ENCODE measurements at regions not wholly inside any gene's neighbourhood (a gene's known extent, or its start where the extent isn't known, plus 50 kb on each side); places are given as distances from the start of the nearest gene placed in this dataset.

DNA sequence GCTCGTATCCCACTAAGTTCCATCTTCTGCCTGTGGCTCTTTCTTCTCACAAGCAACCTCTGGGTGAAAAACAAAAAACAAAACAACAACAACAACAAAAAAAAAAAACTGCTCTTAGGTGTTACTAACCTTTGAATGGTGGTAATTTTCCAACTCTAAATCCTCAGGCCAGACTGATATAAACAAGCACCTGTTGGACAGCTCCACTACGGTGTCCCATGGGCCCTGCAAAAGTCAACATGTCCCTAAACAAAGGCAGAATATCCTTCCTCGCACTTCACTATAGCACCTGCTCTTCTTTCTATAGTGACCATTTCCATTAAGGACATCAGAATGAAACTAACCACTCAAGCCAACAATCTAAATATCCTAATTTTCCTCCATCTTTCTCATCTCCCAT, 54.6 kb upstream of the PARM1 start:
- Mint-ChIP-seq H3K27me3 (no peaks in the 10 kb centered on the region), H3K27ac (no peak overlapping the region)
- ATAC-seq (ENCODE audit: low read depth in 2 of 2), result no peak

GRCh38 chr4:74875451-74875850, 57.5 kb upstream of the PARM1 start:
- no peaks in the 10 kb centered on the region for H3K4me1 ChIP-seq (ENCODE audit: control insufficient read depth, insufficient read depth, low read length, poor library complexity, severe bottlenecking)
- Mint-ChIP-seq H3K4me1 (no peaks in the 10 kb centered on the region), H3K27me3 (no peaks in the 10 kb centered on the region), H3K36me3 (no peaks in the 10 kb centered on the region), H3K27ac (no peak overlapping the region), H3K4me3 (no peak overlapping the region), H3K9me3 (peaks cover 0 to 2% (median 0%) of the 10 kb centered on the region in 7 donors)
- H3K4me3 ChIP-seq (ENCODE audit: low read depth, low read length), result no peak overlapping the region
- no peaks in the 10 kb centered on the region for H3K9me3 ChIP-seq (ENCODE audit: control insufficient read depth in 2 of 2, low read length in 2 of 2)
- H3K36me3 ChIP-seq (ENCODE audit: control insufficient read depth, insufficient read depth, low read length), result no peaks in the 10 kb centered on the region
- H3K27me3 ChIP-seq (ENCODE audit: control insufficient read depth, insufficient read depth, low read length), result no peaks in the 10 kb centered on the region
- DNase-seq, result no peak
- H3K27ac ChIP-seq (ENCODE audit: insufficient read depth, low read length, poor library complexity, severe bottlenecking), result no peak overlapping the region
- ATAC-seq (ENCODE audit: low read depth in 2 of 2), result no peak

More for the DNA sequence above, 54.6 kb upstream of the PARM1 start:
- Mint-ChIP-seq H3K4me1 (no peaks in the 10 kb centered on the region), H3K36me3 (no peaks in the 10 kb centered on the region), H3K9me3 (peaks cover 0 to 5% (median 2%) of the 10 kb centered on the region in 7 donors), H3K4me3 (no peak overlapping the region)
- DNase-seq, result no peak
- Histone ChIP-seq H3K27ac (ENCODE audit: insufficient read depth, low read length, poor library complexity, severe bottlenecking) (no peak overlapping the region), H3K4me3 (ENCODE audit: low read depth, low read length) (no peak overlapping the region), H3K9me3 (ENCODE audit: control insufficient read depth in 2 of 2, low read length in 2 of 2) (no peaks in the 10 kb centered on the region), H3K36me3 (ENCODE audit: control insufficient read depth, insufficient read depth, low read length) (no peaks in the 10 kb centered on the region), H3K4me1 (ENCODE audit: control insufficient read depth, insufficient read depth, low read length, poor library complexity, severe bottlenecking) (no peaks in the 10 kb centered on the region), H3K27me3 (ENCODE audit: control insufficient read depth, insufficient read depth, low read length) (no peaks in the 10 kb centered on the region)

DNA sequence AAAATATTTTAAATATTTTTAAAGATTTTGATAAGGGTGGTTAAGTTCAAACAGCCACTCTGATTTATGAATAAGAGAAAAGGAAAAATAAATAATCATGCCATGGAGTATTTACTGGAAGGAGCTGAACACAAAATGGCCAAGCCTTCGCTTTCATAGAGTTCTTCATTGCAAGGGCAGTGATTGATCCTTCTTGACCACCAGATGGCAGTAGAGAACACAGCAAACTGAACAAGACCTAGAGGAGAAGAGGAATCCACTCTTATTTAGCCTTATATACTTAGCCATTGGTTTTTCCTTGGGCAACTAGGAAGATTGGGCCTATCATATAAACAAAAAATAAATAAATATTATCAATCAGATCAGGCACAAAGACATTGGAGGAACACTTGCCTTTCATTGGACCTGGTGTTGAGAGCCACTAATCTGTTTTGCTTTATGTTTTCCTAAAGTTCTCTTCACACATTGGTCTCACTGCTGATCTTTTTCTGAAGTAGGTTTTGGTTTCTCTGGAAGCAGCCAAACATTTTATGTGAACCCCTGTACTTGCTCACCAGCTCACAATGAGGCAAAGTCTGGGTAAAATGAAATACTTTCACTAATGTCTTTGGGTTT, 58.1 kb upstream of the PARM1 start:
- Histone ChIP-seq H3K9me3 (ENCODE audit: control insufficient read depth in 2 of 2, low read length in 2 of 2) (no peaks in the 10 kb centered on the region), H3K4me3 (ENCODE audit: low read depth, low read length) (no peak overlapping the region), H3K36me3 (ENCODE audit: control insufficient read depth, insufficient read depth, low read length) (no peaks in the 10 kb centered on the region), H3K27me3 (ENCODE audit: control insufficient read depth, insufficient read depth, low read length) (no peaks in the 10 kb centered on the region), H3K27ac (ENCODE audit: insufficient read depth, low read length, poor library complexity, severe bottlenecking) (no peak overlapping the region), H3K4me1 (ENCODE audit: control insufficient read depth, insufficient read depth, low read length, poor library complexity, severe bottlenecking) (no peaks in the 10 kb centered on the region)
- ATAC-seq (ENCODE audit: low read depth in 2 of 2), result no peak
- Mint-ChIP-seq H3K9me3 (peaks cover 0 to 1% (median 0%) of the 10 kb centered on the region in 7 donors), H3K27me3 (no peaks in the 10 kb centered on the region), H3K4me3 (no peak overlapping the region), H3K36me3 (no peaks in the 10 kb centered on the region), H3K4me1 (no peaks in the 10 kb centered on the region), H3K27ac (no peak overlapping the region)
- DNase-seq, result peak in 2 of 3 donors; percentile 27 to 70

GRCh38 chr4:74873545-74874301, 59.2 kb upstream of the PARM1 start:
- no peaks in the 10 kb centered on the region for H3K9me3 ChIP-seq (ENCODE audit: control insufficient read depth in 2 of 2, low read length in 2 of 2)
- DNase-seq, result no peak
- H3K4me3 ChIP-seq (ENCODE audit: low read depth, low read length), result no peak overlapping the region
- H3K27ac Mint-ChIP-seq, result no peak overlapping the region
- no peaks in the 10 kb centered on the region for H3K36me3 ChIP-seq (ENCODE audit: control insufficient read depth, insufficient read depth, low read length)
- H3K27me3 ChIP-seq (ENCODE audit: control insufficient read depth, insufficient read depth, low read length), result peaks cover 2% of the 10 kb centered on the region
- no peaks in the 10 kb centered on the region for H3K4me1 Mint-ChIP-seq
- H3K4me1 ChIP-seq (ENCODE audit: control insufficient read depth, insufficient read depth, low read length, poor library complexity, severe bottlenecking), result no peaks in the 10 kb centered on the region
- no peak overlapping the region for H3K4me3 Mint-ChIP-seq
- no peaks in the 10 kb centered on the region for H3K27me3 Mint-ChIP-seq
- H3K36me3 Mint-ChIP-seq, result no peaks in the 10 kb centered on the region
- H3K27ac ChIP-seq (ENCODE audit: insufficient read depth, low read length, poor library complexity, severe bottlenecking), result no peak overlapping the region
- no peak for ATAC-seq (ENCODE audit: low read depth in 2 of 2)
- H3K9me3 Mint-ChIP-seq, result peaks cover 0 to 1% (median 0%) of the 10 kb centered on the region in 7 donors

- Mint-ChIP-seq H3K4me3 (no peak overlapping the region), H3K27me3 (no peaks in the 10 kb centered on the region), H3K9me3 (peaks cover 0 to 4% (median 1%) of the 10 kb centered on the region in 7 donors), H3K27ac (no peak overlapping the region), H3K4me1 (no peaks in the 10 kb centered on the region), H3K36me3 (no peaks in the 10 kb centered on the region)
- no peak for ATAC-seq (ENCODE audit: low read depth in 2 of 2)
- no peak for DNase-seq
- no peaks in the 10 kb centered on the region for H3K27me3 ChIP-seq (ENCODE audit: control insufficient read depth, insufficient read depth, low read length)
- no peaks in the 10 kb centered on the region for H3K9me3 ChIP-seq (ENCODE audit: control insufficient read depth in 2 of 2, low read length in 2 of 2)
- H3K27ac ChIP-seq (ENCODE audit: insufficient read depth, low read length, poor library complexity, severe bottlenecking), result no peak overlapping the region
- H3K4me3 ChIP-seq (ENCODE audit: low read depth, low read length), result no peak overlapping the region
- no peaks in the 10 kb centered on the region for H3K36me3 ChIP-seq (ENCODE audit: control insufficient read depth, insufficient read depth, low read length)
- H3K4me1 ChIP-seq (ENCODE audit: control insufficient read depth, insufficient read depth, low read length, poor library complexity, severe bottlenecking), result no peaks in the 10 kb centered on the region
These were observed 64.7 kb upstream of the BTC start for GRCh38 chr4:74858921-74859562.

- ATAC-seq (ENCODE audit: low read depth in 2 of 2) (no peak), DNase-seq (no peak)
- H3K27me3 Mint-ChIP-seq, result no peaks in the 10 kb centered on the region
- Histone ChIP-seq H3K27ac (ENCODE audit: insufficient read depth, low read length, poor library complexity, severe bottlenecking) (no peak overlapping the region), H3K4me3 (ENCODE audit: low read depth, low read length) (no peak overlapping the region), H3K4me1 (ENCODE audit: control insufficient read depth, insufficient read depth, low read length, poor library complexity, severe bottlenecking) (no peaks in the 10 kb centered on the region), H3K36me3 (ENCODE audit: control insufficient read depth, insufficient read depth, low read length) (no peaks in the 10 kb centered on the region), H3K9me3 (ENCODE audit: control insufficient read depth in 2 of 2, low read length in 2 of 2) (no peaks in the 10 kb centered on the region), H3K27me3 (ENCODE audit: control insufficient read depth, insufficient read depth, low read length) (no peaks in the 10 kb centered on the region)
- H3K4me3 Mint-ChIP-seq, result no peak overlapping the region
- H3K27ac Mint-ChIP-seq, result no peak overlapping the region
- H3K4me1 Mint-ChIP-seq, result no peaks in the 10 kb centered on the region
- H3K36me3 Mint-ChIP-seq, result no peaks in the 10 kb centered on the region
- H3K9me3 Mint-ChIP-seq, result peaks cover 0 to 5% (median 0%) of the 10 kb centered on the region in 7 donors
These were observed 61.6 kb upstream of the BTC start for GRCh38 chr4:74855879-74856278.

DNA sequence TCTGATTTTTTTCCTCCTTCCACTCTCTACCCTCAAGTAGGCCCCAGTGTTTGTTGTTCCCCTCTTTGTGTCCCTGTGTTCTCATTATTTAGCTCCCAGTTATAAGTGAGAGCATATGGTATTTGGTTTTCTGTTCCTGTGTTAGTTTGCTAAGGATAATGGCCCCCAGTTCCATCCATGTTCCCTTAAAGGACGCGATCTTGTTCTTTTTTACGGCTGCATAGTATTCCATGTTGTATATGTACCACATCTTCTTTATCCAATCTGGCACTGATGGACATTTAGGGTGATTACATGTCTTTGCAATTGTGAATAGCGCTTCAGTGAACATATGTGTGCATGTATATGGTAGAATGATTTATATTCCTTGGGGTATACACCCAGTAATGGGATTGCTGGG, 54.5 kb upstream of the BTC start:
- H3K9me3 ChIP-seq (ENCODE audit: control insufficient read depth in 2 of 2, low read length in 2 of 2), result no peaks in the 10 kb centered on the region
- peaks cover 2 to 9% (median 5%) of the 10 kb centered on the region in 7 donors for H3K9me3 Mint-ChIP-seq
- no peaks in the 10 kb centered on the region for H3K36me3 Mint-ChIP-seq
- no peaks in the 10 kb centered on the region for H3K4me1 Mint-ChIP-seq
- no peak overlapping the region for H3K4me3 Mint-ChIP-seq
- no peaks in the 10 kb centered on the region for H3K36me3 ChIP-seq (ENCODE audit: control insufficient read depth, insufficient read depth, low read length)
- H3K27ac ChIP-seq (ENCODE audit: insufficient read depth, low read length, poor library complexity, severe bottlenecking), result no peak overlapping the region
- no peaks in the 10 kb centered on the region for H3K27me3 Mint-ChIP-seq
- no peak for DNase-seq
- H3K27me3 ChIP-seq (ENCODE audit: control insufficient read depth, insufficient read depth, low read length), result no peaks in the 10 kb centered on the region
- ATAC-seq (ENCODE audit: low read depth in 2 of 2), result no peak
- H3K27ac Mint-ChIP-seq, result no peak overlapping the region
- no peaks in the 10 kb centered on the region for H3K4me1 ChIP-seq (ENCODE audit: control insufficient read depth, insufficient read depth, low read length, poor library complexity, severe bottlenecking)
- no peak overlapping the region for H3K4me3 ChIP-seq (ENCODE audit: low read depth, low read length)
